RWPE2 (cell line): ENCODE measurements at regions not wholly inside any gene's neighbourhood (a gene's known extent, or its start where the extent isn't known, plus 50 kb on each side); places are given as distances from the start of the nearest gene placed in this dataset.

Experiments used
- ATAC-seq: fragments of 200-7000 bp; cut with Tn5 transposase; 3 replicates; pipeline ENCODE4 v1.9.1; 2021; ENCODE audit warnings: low read depth
- DNase-seq: peaks from one replicate; pipeline ENCODE4 v3.0.0-alpha.2; 2020; ENCODE audit warnings: low spot score
- H3K27ac ChIP-seq: fragments of 450-650 bp; 2 replicates; pipeline ENCODE4 v1.5.1; 2017; ENCODE audit warnings: mild to moderate bottlenecking; ENCODE audit not compliant: poor library complexity, severe bottlenecking
- H3K27me3 ChIP-seq: fragments of 250-450 bp; sonication (Bioruptor Pico); 2 replicates; pipeline ENCODE4 v1.5.1; 2021; ENCODE audit warnings: mild to moderate bottlenecking, moderate library complexity; ENCODE audit not compliant: insufficient read depth, poor library complexity, severe bottlenecking
- H3K36me3 ChIP-seq: fragments of 250-450 bp; sonication (Bioruptor Pico); 2 replicates; pipeline ENCODE4 v1.5.1; 2020; ENCODE audit warnings: low read depth, mild to moderate bottlenecking, moderate library complexity
- H3K4me1 ChIP-seq: fragments of 250-450 bp; sonication (Bioruptor Pico); 2 replicates; pipeline ENCODE4 v1.5.1; 2021; ENCODE audit warnings: mild to moderate bottlenecking, moderate library complexity; ENCODE audit not compliant: insufficient read depth, poor library complexity, severe bottlenecking
- H3K4me3 ChIP-seq: fragments of 250-450 bp; sonication (Bioruptor Pico); 2 replicates; pipeline ENCODE4 v1.5.1; 2021; ENCODE audit warnings: mild to moderate bottlenecking, moderate library complexity; ENCODE audit not compliant: severe bottlenecking
- H3K9me3 ChIP-seq: fragments of 250-450 bp; sonication (Bioruptor Pico); 2 replicates; pipeline ENCODE4 v1.5.1; 2021; ENCODE audit warnings: mild to moderate bottlenecking, moderate library complexity; ENCODE audit not compliant: severe bottlenecking
- TF ChIP-seq, protein P1 (sequence below): fragments of 450-650 bp; IDR thresholded peaks from one replicate; pipeline ENCODE4 v1.5.1; 2017; ENCODE audit warnings: mild to moderate bottlenecking, moderate library complexity; ENCODE audit not compliant: poor library complexity, severe bottlenecking

GRCh38 chr18:60130284-60130683, 230.5 kb downstream of the PMAIP1 start:
- H3K4me1 ChIP-seq = no peaks in the 10 kb centered on the region
- H3K4me3 ChIP-seq = no peak overlapping the region
- DNase-seq = no peak
- ATAC-seq = no peak
- no peaks in the 10 kb centered on the region for H3K27me3 ChIP-seq
- no peak overlapping the region for H3K27ac ChIP-seq
- TF ChIP-seq, protein P1, sequence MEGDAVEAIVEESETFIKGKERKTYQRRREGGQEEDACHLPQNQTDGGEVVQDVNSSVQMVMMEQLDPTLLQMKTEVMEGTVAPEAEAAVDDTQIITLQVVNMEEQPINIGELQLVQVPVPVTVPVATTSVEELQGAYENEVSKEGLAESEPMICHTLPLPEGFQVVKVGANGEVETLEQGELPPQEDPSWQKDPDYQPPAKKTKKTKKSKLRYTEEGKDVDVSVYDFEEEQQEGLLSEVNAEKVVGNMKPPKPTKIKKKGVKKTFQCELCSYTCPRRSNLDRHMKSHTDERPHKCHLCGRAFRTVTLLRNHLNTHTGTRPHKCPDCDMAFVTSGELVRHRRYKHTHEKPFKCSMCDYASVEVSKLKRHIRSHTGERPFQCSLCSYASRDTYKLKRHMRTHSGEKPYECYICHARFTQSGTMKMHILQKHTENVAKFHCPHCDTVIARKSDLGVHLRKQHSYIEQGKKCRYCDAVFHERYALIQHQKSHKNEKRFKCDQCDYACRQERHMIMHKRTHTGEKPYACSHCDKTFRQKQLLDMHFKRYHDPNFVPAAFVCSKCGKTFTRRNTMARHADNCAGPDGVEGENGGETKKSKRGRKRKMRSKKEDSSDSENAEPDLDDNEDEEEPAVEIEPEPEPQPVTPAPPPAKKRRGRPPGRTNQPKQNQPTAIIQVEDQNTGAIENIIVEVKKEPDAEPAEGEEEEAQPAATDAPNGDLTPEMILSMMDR = no peak
- H3K36me3 ChIP-seq = no peaks in the 10 kb centered on the region
- H3K9me3 ChIP-seq = no peaks in the 10 kb centered on the region

DNA sequence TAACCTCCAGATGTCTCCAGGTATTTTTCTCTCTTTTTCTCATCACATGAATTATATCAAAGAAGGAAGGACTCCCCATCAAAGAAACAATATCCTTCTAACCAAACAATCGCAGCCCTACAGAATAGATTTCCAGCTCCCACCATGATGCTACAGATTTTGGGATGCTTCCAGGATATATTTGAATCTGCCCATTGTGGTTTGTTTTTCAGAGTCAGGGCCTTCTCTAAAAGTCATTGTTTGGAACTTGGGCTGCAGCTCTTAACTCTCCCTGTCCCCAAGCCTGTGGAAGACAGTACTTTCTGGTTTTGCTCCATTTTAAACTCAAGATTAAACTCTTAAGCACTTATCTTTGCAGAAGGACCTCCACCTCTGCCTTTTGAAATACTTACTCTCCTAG, 223.2 kb downstream of the PMAIP1 start:
- Histone ChIP-seq H3K27ac (no peak overlapping the region), H3K36me3 (no peaks in the 10 kb centered on the region), H3K27me3 (no peaks in the 10 kb centered on the region), H3K9me3 (no peaks in the 10 kb centered on the region), H3K4me1 (no peaks in the 10 kb centered on the region), H3K4me3 (no peak overlapping the region)
- TF ChIP-seq, protein P1 = no peak
- no peak for ATAC-seq
- no peak for DNase-seq

GRCh38 chr18:60122339-60122738, 222.5 kb downstream of the PMAIP1 start:
- TF ChIP-seq, protein P1 = no peak
- ATAC-seq (no peak), DNase-seq (no peak)
- Histone ChIP-seq H3K9me3 (no peaks in the 10 kb centered on the region), H3K27ac (no peak overlapping the region), H3K27me3 (no peaks in the 10 kb centered on the region), H3K4me3 (no peak overlapping the region), H3K4me1 (no peaks in the 10 kb centered on the region), H3K36me3 (no peaks in the 10 kb centered on the region)

- Histone ChIP-seq H3K9me3 (no peaks in the 10 kb centered on the region), H3K27me3 (no peaks in the 10 kb centered on the region), H3K4me3 (no peak overlapping the region), H3K27ac (no peak overlapping the region), H3K36me3 (no peaks in the 10 kb centered on the region), H3K4me1 (no peaks in the 10 kb centered on the region)
- DNase-seq (no peak), ATAC-seq (no peak)
- TF ChIP-seq, protein P1 = no peak
Measured at GRCh38 chr18:60120231-60120750, 220.5 kb downstream of the PMAIP1 start.

GRCh38 chr18:60117321-60117720, 217.5 kb downstream of the PMAIP1 start:
- TF ChIP-seq, protein P1 = no peak
- Histone ChIP-seq H3K9me3 (no peaks in the 10 kb centered on the region), H3K4me3 (no peak overlapping the region), H3K27me3 (no peaks in the 10 kb centered on the region), H3K4me1 (no peaks in the 10 kb centered on the region), H3K27ac (no peak overlapping the region), H3K36me3 (no peaks in the 10 kb centered on the region)
- DNase-seq = no peak
- no peak for ATAC-seq
